Stimulated activated memory B cell treated with anti-CD40 and anti-IgM and Interleukin-4, amounts not matched to agents 10 μg/mL and 1 μg/mL and 100 μg/mL, for 72 hours (primary cell): ENCODE measurements at regions not wholly inside any gene's neighbourhood (a gene's known extent, or its start where the extent isn't known, plus 50 kb on each side); places are given as distances from the start of the nearest gene placed in this dataset.

Experiments used
- ATAC-seq: fragments of 150-1000 bp; cut with Tn5 transposase; 2 replicates; pipeline ENCODE4 v1.10.0; 2021
- H3K27ac Mint-ChIP-seq: one replicate; pipeline ENCODE4 v1.8.0; 2022; ENCODE audit warnings: mild to moderate bottlenecking, mixed read lengths
- H3K27me3 Mint-ChIP-seq: one replicate; pipeline ENCODE4 v1.8.0; 2022; ENCODE audit warnings: mixed read lengths
- H3K36me3 Mint-ChIP-seq: one replicate; pipeline ENCODE4 v1.8.0; 2022; ENCODE audit warnings: mixed read lengths
- H3K4me1 Mint-ChIP-seq: one replicate; pipeline ENCODE4 v1.8.0; 2022; ENCODE audit warnings: mixed read lengths
- H3K4me3 Mint-ChIP-seq: one replicate; pipeline ENCODE4 v1.8.0; 2022; ENCODE audit warnings: mild to moderate bottlenecking, moderate library complexity, mixed read lengths
- H3K9me3 Mint-ChIP-seq: one replicate; pipeline ENCODE4 v1.8.0; 2022; ENCODE audit warnings: mixed read lengths

GRCh38 chr6:21900730-21901129, 307.2 kb downstream of the SOX4 start:
- Mint-ChIP-seq H3K36me3 (no peaks in the 10 kb centered on the region), H3K27ac (no peak overlapping the region), H3K9me3 (peaks cover 9% of the 10 kb centered on the region), H3K4me1 (no peaks in the 10 kb centered on the region), H3K27me3 (no peaks in the 10 kb centered on the region), H3K4me3 (no peak overlapping the region)
- no peak for ATAC-seq

- Mint-ChIP-seq H3K4me3 (no peak overlapping the region), H3K9me3 (peaks cover 7% of the 10 kb centered on the region), H3K27me3 (no peaks in the 10 kb centered on the region)
These were observed 309.1 kb downstream of the SOX4 start for GRCh38 chr6:21902628-21903169.

GRCh38 chr6:21905531-21905930, 312.0 kb downstream of the SOX4 start:
- Mint-ChIP-seq H3K9me3 (peaks cover under 1% of the 10 kb centered on the region), H3K4me1 (no peaks in the 10 kb centered on the region), H3K36me3 (no peaks in the 10 kb centered on the region), H3K4me3 (no peak overlapping the region), H3K27ac (no peak overlapping the region), H3K27me3 (no peaks in the 10 kb centered on the region)
- ATAC-seq = no peak

More at GRCh38 chr6:21902628-21903169, 309.1 kb downstream of the SOX4 start:
- H3K36me3 Mint-ChIP-seq = no peaks in the 10 kb centered on the region
- H3K27ac Mint-ChIP-seq = no peak overlapping the region
- ATAC-seq = no peak
- H3K4me1 Mint-ChIP-seq = no peaks in the 10 kb centered on the region

GRCh38 chr6:21906826-21907225, 313.3 kb downstream of the SOX4 start:
- no peaks in the 10 kb centered on the region for H3K27me3 Mint-ChIP-seq
- no peak for ATAC-seq
- no peaks in the 10 kb centered on the region for H3K9me3 Mint-ChIP-seq
- H3K36me3 Mint-ChIP-seq = no peaks in the 10 kb centered on the region
- no peaks in the 10 kb centered on the region for H3K4me1 Mint-ChIP-seq
- no peak overlapping the region for H3K27ac Mint-ChIP-seq
- no peak overlapping the region for H3K4me3 Mint-ChIP-seq

GRCh38 chr6:21907291-21907690, 313.7 kb downstream of the SOX4 start:
- Mint-ChIP-seq H3K9me3 (no peaks in the 10 kb centered on the region), H3K4me3 (no peak overlapping the region), H3K4me1 (no peaks in the 10 kb centered on the region), H3K27me3 (no peaks in the 10 kb centered on the region), H3K36me3 (no peaks in the 10 kb centered on the region), H3K27ac (no peak overlapping the region)
- no peak for ATAC-seq

GRCh38 chr6:21908161-21908848, 314.8 kb downstream of the SOX4 start:
- no peak for ATAC-seq

GRCh38 chr6:21909321-21909720, 315.8 kb downstream of the SOX4 start:
- Mint-ChIP-seq H3K36me3 (no peaks in the 10 kb centered on the region), H3K9me3 (no peaks in the 10 kb centered on the region), H3K27ac (no peak overlapping the region), H3K27me3 (no peaks in the 10 kb centered on the region), H3K4me3 (no peak overlapping the region), H3K4me1 (no peaks in the 10 kb centered on the region)
- ATAC-seq = no peak

More at GRCh38 chr6:21908161-21908848, 314.8 kb downstream of the SOX4 start:
- H3K36me3 Mint-ChIP-seq = no peaks in the 10 kb centered on the region
- no peak overlapping the region for H3K4me3 Mint-ChIP-seq
- no peaks in the 10 kb centered on the region for H3K4me1 Mint-ChIP-seq
- H3K27ac Mint-ChIP-seq = no peak overlapping the region
- no peaks in the 10 kb centered on the region for H3K27me3 Mint-ChIP-seq
- H3K9me3 Mint-ChIP-seq = no peaks in the 10 kb centered on the region

- Mint-ChIP-seq H3K4me3 (no peak overlapping the region), H3K9me3 (no peaks in the 10 kb centered on the region), H3K27me3 (no peaks in the 10 kb centered on the region), H3K27ac (no peak overlapping the region), H3K4me1 (peaks cover 5% of the 10 kb centered on the region), H3K36me3 (no peaks in the 10 kb centered on the region)
- ATAC-seq = no peak
These were observed 317.7 kb downstream of the SOX4 start for GRCh38 chr6:21911208-21911607.

GRCh38 chr6:21912151-21912832, 318.7 kb downstream of the SOX4 start:
- ATAC-seq = no peak
- Mint-ChIP-seq H3K9me3 (no peaks in the 10 kb centered on the region), H3K4me3 (no peak overlapping the region), H3K27me3 (no peaks in the 10 kb centered on the region), H3K36me3 (no peaks in the 10 kb centered on the region), H3K27ac (no peak overlapping the region), H3K4me1 (peaks cover 5% of the 10 kb centered on the region)

- peaks cover 5% of the 10 kb centered on the region for H3K4me1 Mint-ChIP-seq
- H3K9me3 Mint-ChIP-seq = no peaks in the 10 kb centered on the region
- no peak overlapping the region for H3K4me3 Mint-ChIP-seq
- no peaks in the 10 kb centered on the region for H3K36me3 Mint-ChIP-seq
- no peak overlapping the region for H3K27ac Mint-ChIP-seq
- no peak for ATAC-seq
- no peaks in the 10 kb centered on the region for H3K27me3 Mint-ChIP-seq
These were observed 320.8 kb downstream of the SOX4 start for GRCh38 chr6:21914121-21914973.

GRCh38 chr6:21915707-21916260, 322.2 kb downstream of the SOX4 start:
- H3K27me3 Mint-ChIP-seq = no peaks in the 10 kb centered on the region
- H3K4me1 Mint-ChIP-seq = peaks cover 5% of the 10 kb centered on the region
- no peaks in the 10 kb centered on the region for H3K9me3 Mint-ChIP-seq
- H3K27ac Mint-ChIP-seq = no peak overlapping the region
- no peaks in the 10 kb centered on the region for H3K36me3 Mint-ChIP-seq
- ATAC-seq = no peak
- H3K4me3 Mint-ChIP-seq = no peak overlapping the region

GRCh38 chr6:21918041-21918440, 324.5 kb downstream of the SOX4 start:
- H3K9me3 Mint-ChIP-seq = no peaks in the 10 kb centered on the region

GRCh38 chr6:21918666-21919065, 325.1 kb downstream of the SOX4 start:
- H3K27me3 Mint-ChIP-seq = no peaks in the 10 kb centered on the region
- no peak overlapping the region for H3K27ac Mint-ChIP-seq
- no peaks in the 10 kb centered on the region for H3K9me3 Mint-ChIP-seq
- no peaks in the 10 kb centered on the region for H3K36me3 Mint-ChIP-seq
- ATAC-seq = no peak
- H3K4me1 Mint-ChIP-seq = peaks cover 5% of the 10 kb centered on the region
- no peak overlapping the region for H3K4me3 Mint-ChIP-seq

More at GRCh38 chr6:21918041-21918440, 324.5 kb downstream of the SOX4 start:
- Mint-ChIP-seq H3K4me3 (no peak overlapping the region), H3K27me3 (no peaks in the 10 kb centered on the region), H3K36me3 (no peaks in the 10 kb centered on the region), H3K4me1 (peaks cover 5% of the 10 kb centered on the region), H3K27ac (no peak overlapping the region)
- no peak for ATAC-seq

- H3K4me1 Mint-ChIP-seq = no peaks in the 10 kb centered on the region
- H3K9me3 Mint-ChIP-seq = peaks cover 4% of the 10 kb centered on the region
- no peaks in the 10 kb centered on the region for H3K27me3 Mint-ChIP-seq
- no peak overlapping the region for H3K27ac Mint-ChIP-seq
- no peak overlapping the region for H3K4me3 Mint-ChIP-seq
- H3K36me3 Mint-ChIP-seq = no peaks in the 10 kb centered on the region
- no peak for ATAC-seq
These were observed 328.5 kb downstream of the SOX4 start for GRCh38 chr6:21922086-21922485.

- Mint-ChIP-seq H3K4me1 (no peaks in the 10 kb centered on the region), H3K27ac (no peak overlapping the region), H3K27me3 (no peaks in the 10 kb centered on the region), H3K9me3 (peaks cover 4% of the 10 kb centered on the region), H3K4me3 (no peak overlapping the region), H3K36me3 (no peaks in the 10 kb centered on the region)
- no peak for ATAC-seq
These were observed 330.5 kb downstream of the SOX4 start for GRCh38 chr6:21924002-21924401.
